ENCODE measurements at regions not wholly inside any gene's neighbourhood (a gene's known extent, or its start where the extent isn't known, plus 50 kb on each side); places are given as distances from the start of the nearest gene placed in this dataset.

GRCh38 chr4:162938738-162939485, 227.8 kb downstream of the NAF1 start:
- no peak overlapping the region for H3K9ac ChIP-seq (ENCODE audit: low read length)
- H2AFZ ChIP-seq (ENCODE audit: low read length), result no peak overlapping the region
- H3K9me2 ChIP-seq (replicated peaks; ENCODE audit: insufficient read depth, low read length), result no peaks in the 10 kb centered on the region
- H4K20me1 ChIP-seq (ENCODE audit: insufficient read depth, low read depth, low read length), result no peaks in the 10 kb centered on the region
- H3K79me2 ChIP-seq (ENCODE audit: low read length), result no peaks in the 10 kb centered on the region
- no peak overlapping the region for H3K4me2 ChIP-seq (ENCODE audit: low read depth, low read length, poor library complexity, severe bottlenecking)
- H3K4me3 ChIP-seq (ENCODE audit: low read length), result no peak overlapping the region
- no peaks in the 10 kb centered on the region for H3K27me3 ChIP-seq (ENCODE audit: low read length)
- no peaks in the 10 kb centered on the region for H3K9me3 ChIP-seq (ENCODE audit: low read length)
- no peaks in the 10 kb centered on the region for H3K36me3 ChIP-seq (ENCODE audit: insufficient read depth, low read length)
- no peak overlapping the region for H3K27ac ChIP-seq (ENCODE audit: low read length)
- no peak for DNase-seq
- no peaks in the 10 kb centered on the region for H3K4me1 ChIP-seq (ENCODE audit: low read length)

GRCh38 chr4:162935214-162935613, 231.5 kb downstream of the NAF1 start:
- no peaks in the 10 kb centered on the region for H3K9me3 ChIP-seq (ENCODE audit: low read length)
- no peaks in the 10 kb centered on the region for H3K79me2 ChIP-seq (ENCODE audit: low read length)
- no peak overlapping the region for H3K4me3 ChIP-seq (ENCODE audit: low read length)
- no peaks in the 10 kb centered on the region for H3K27me3 ChIP-seq (ENCODE audit: low read length)
- H3K9me2 ChIP-seq (replicated peaks; ENCODE audit: insufficient read depth, low read length), result no peaks in the 10 kb centered on the region
- H3K4me1 ChIP-seq (ENCODE audit: low read length), result no peaks in the 10 kb centered on the region
- H4K20me1 ChIP-seq (ENCODE audit: insufficient read depth, low read depth, low read length), result no peaks in the 10 kb centered on the region
- H3K9ac ChIP-seq (ENCODE audit: low read length), result no peak overlapping the region
- H3K36me3 ChIP-seq (ENCODE audit: insufficient read depth, low read length), result no peaks in the 10 kb centered on the region
- no peak for DNase-seq
- no peak overlapping the region for H2AFZ ChIP-seq (ENCODE audit: low read length)
- no peak overlapping the region for H3K27ac ChIP-seq (ENCODE audit: low read length)
- H3K4me2 ChIP-seq (ENCODE audit: low read depth, low read length, poor library complexity, severe bottlenecking), result no peak overlapping the region

DNA sequence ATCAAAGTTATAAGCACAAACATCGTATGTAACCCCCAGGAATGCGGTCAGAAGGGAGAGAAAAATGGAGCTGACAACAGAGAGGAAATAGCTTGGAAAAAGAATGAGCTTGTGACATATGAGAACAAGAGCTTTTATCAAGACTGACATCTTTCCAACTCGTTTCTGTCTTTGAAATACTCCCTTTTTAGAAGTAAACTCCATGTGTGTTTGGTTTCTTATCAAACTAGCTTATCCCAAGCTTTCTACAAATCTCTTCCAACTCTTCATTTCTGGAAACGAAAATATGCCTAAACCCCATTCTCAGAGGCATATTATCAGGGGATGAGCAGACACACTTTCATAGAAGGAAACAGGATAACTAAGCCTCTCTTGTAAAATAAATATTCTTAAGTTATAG, 235.4 kb downstream of the NAF1 start:
- no peaks in the 10 kb centered on the region for H3K27me3 ChIP-seq (ENCODE audit: low read length)
- no peak overlapping the region for H3K4me2 ChIP-seq (ENCODE audit: low read depth, low read length, poor library complexity, severe bottlenecking)
- no peak overlapping the region for H3K4me3 ChIP-seq (ENCODE audit: low read length)
- H3K27ac ChIP-seq (ENCODE audit: low read length), result no peak overlapping the region
- no peaks in the 10 kb centered on the region for H4K20me1 ChIP-seq (ENCODE audit: insufficient read depth, low read depth, low read length)
- H3K4me1 ChIP-seq (ENCODE audit: low read length), result no peaks in the 10 kb centered on the region
- H3K9ac ChIP-seq (ENCODE audit: low read length), result no peak overlapping the region
- H2AFZ ChIP-seq (ENCODE audit: low read length), result no peak overlapping the region
- no peaks in the 10 kb centered on the region for H3K36me3 ChIP-seq (ENCODE audit: insufficient read depth, low read length)
- no peaks in the 10 kb centered on the region for H3K9me3 ChIP-seq (ENCODE audit: low read length)
- no peaks in the 10 kb centered on the region for H3K79me2 ChIP-seq (ENCODE audit: low read length)
- H3K9me2 ChIP-seq (replicated peaks; ENCODE audit: insufficient read depth, low read length), result no peaks in the 10 kb centered on the region
- DNase-seq, result no peak

GRCh38 chr4:162921178-162921785, 245.4 kb downstream of the NAF1 start:
- no peaks in the 10 kb centered on the region for H3K27me3 ChIP-seq (ENCODE audit: low read length)
- no peaks in the 10 kb centered on the region for H3K36me3 ChIP-seq (ENCODE audit: insufficient read depth, low read length)
- no peak overlapping the region for H3K27ac ChIP-seq (ENCODE audit: low read length)
- H3K79me2 ChIP-seq (ENCODE audit: low read length), result no peaks in the 10 kb centered on the region
- no peak overlapping the region for H3K4me2 ChIP-seq (ENCODE audit: low read depth, low read length, poor library complexity, severe bottlenecking)
- no peaks in the 10 kb centered on the region; the same call in 1 of the 2 replicates for H3K9me2 ChIP-seq (replicated peaks; ENCODE audit: insufficient read depth, low read length)
- no peak overlapping the region for H2AFZ ChIP-seq (ENCODE audit: low read length)
- H4K20me1 ChIP-seq (ENCODE audit: insufficient read depth, low read depth, low read length), result no peaks in the 10 kb centered on the region
- peaks cover 5% of the 10 kb centered on the region for H3K9me3 ChIP-seq (ENCODE audit: low read length)
- H3K9ac ChIP-seq (ENCODE audit: low read length), result no peak overlapping the region
- DNase-seq, result no peak
- H3K4me1 ChIP-seq (ENCODE audit: low read length), result no peaks in the 10 kb centered on the region
- no peak overlapping the region for H3K4me3 ChIP-seq (ENCODE audit: low read length)

- H3K4me1 ChIP-seq (ENCODE audit: low read length), result no peaks in the 10 kb centered on the region
- H3K27ac ChIP-seq (ENCODE audit: low read length), result no peak overlapping the region
- no peaks in the 10 kb centered on the region for H3K27me3 ChIP-seq (ENCODE audit: low read length)
- no peaks in the 10 kb centered on the region for H4K20me1 ChIP-seq (ENCODE audit: insufficient read depth, low read depth, low read length)
- H3K9me3 ChIP-seq (ENCODE audit: low read length), result peaks cover 10% of the 10 kb centered on the region
- no peak for DNase-seq
- no peaks in the 10 kb centered on the region for H3K79me2 ChIP-seq (ENCODE audit: low read length)
- no peak overlapping the region for H3K4me2 ChIP-seq (ENCODE audit: low read depth, low read length, poor library complexity, severe bottlenecking)
- H2AFZ ChIP-seq (ENCODE audit: low read length), result no peak overlapping the region
- H3K4me3 ChIP-seq (ENCODE audit: low read length), result no peak overlapping the region
- H3K9me2 ChIP-seq (replicated peaks; ENCODE audit: insufficient read depth, low read length), result no peaks in the 10 kb centered on the region; the same call in 1 of the 2 replicates
- H3K9ac ChIP-seq (ENCODE audit: low read length), result no peak overlapping the region
- H3K36me3 ChIP-seq (ENCODE audit: insufficient read depth, low read length), result no peaks in the 10 kb centered on the region
These were observed 246.0 kb downstream of the NAF1 start for GRCh38 chr4:162920649-162921048.

- no peak overlapping the region for H3K4me2 ChIP-seq (ENCODE audit: low read depth, low read length, poor library complexity, severe bottlenecking)
- H3K36me3 ChIP-seq (ENCODE audit: insufficient read depth, low read length), result no peaks in the 10 kb centered on the region
- H3K9me3 ChIP-seq (ENCODE audit: low read length), result peaks cover 10% of the 10 kb centered on the region
- no peaks in the 10 kb centered on the region for H3K79me2 ChIP-seq (ENCODE audit: low read length)
- no peak overlapping the region for H3K4me3 ChIP-seq (ENCODE audit: low read length)
- no peak overlapping the region for H3K27ac ChIP-seq (ENCODE audit: low read length)
- H2AFZ ChIP-seq (ENCODE audit: low read length), result no peak overlapping the region
- H3K4me1 ChIP-seq (ENCODE audit: low read length), result no peaks in the 10 kb centered on the region
- no peaks in the 10 kb centered on the region; the same call in 1 of the 2 replicates for H3K9me2 ChIP-seq (replicated peaks; ENCODE audit: insufficient read depth, low read length)
- H3K27me3 ChIP-seq (ENCODE audit: low read length), result no peaks in the 10 kb centered on the region
- no peak for DNase-seq
- no peak overlapping the region for H3K9ac ChIP-seq (ENCODE audit: low read length)
- H4K20me1 ChIP-seq (ENCODE audit: insufficient read depth, low read depth, low read length), result no peaks in the 10 kb centered on the region
These were observed 254.2 kb downstream of the NAF1 start for GRCh38 chr4:162912482-162912881.

DNA sequence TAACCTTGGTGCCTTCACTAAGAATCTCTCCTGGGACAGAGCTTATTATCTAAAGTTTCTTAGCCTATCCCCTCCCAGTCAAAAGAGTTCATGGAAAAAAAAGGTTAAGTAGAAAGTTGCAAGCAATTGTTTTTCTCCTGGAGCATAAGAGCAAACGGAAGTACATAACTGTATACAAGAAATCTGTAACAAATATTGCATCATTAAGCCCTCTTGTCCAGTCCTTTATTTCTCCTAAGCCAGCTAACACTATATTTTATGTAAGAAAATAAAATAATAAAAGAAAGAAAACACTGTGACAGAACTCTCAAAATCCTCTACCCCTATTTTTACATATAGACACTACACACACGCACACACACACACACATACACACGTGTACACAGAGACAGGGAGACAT, 255.3 kb downstream of the NAF1 start:
- Histone ChIP-seq H3K4me1 (ENCODE audit: low read length) (no peaks in the 10 kb centered on the region), H3K27me3 (ENCODE audit: low read length) (no peaks in the 10 kb centered on the region), H4K20me1 (ENCODE audit: insufficient read depth, low read depth, low read length) (no peaks in the 10 kb centered on the region), H3K9me2 (replicated peaks; ENCODE audit: insufficient read depth, low read length) (no peaks in the 10 kb centered on the region; the same call in 1 of the 2 replicates), H3K4me3 (ENCODE audit: low read length) (no peak overlapping the region), H3K36me3 (ENCODE audit: insufficient read depth, low read length) (no peaks in the 10 kb centered on the region), H3K79me2 (ENCODE audit: low read length) (no peaks in the 10 kb centered on the region), H3K9ac (ENCODE audit: low read length) (no peak overlapping the region), H3K9me3 (ENCODE audit: low read length) (peaks cover 5% of the 10 kb centered on the region; the same call in 1 of the 2 replicates), H3K27ac (ENCODE audit: low read length) (no peak overlapping the region), H3K4me2 (ENCODE audit: low read depth, low read length, poor library complexity, severe bottlenecking) (no peak overlapping the region), H2AFZ (ENCODE audit: low read length) (no peak overlapping the region)
- no peak for DNase-seq

DNA sequence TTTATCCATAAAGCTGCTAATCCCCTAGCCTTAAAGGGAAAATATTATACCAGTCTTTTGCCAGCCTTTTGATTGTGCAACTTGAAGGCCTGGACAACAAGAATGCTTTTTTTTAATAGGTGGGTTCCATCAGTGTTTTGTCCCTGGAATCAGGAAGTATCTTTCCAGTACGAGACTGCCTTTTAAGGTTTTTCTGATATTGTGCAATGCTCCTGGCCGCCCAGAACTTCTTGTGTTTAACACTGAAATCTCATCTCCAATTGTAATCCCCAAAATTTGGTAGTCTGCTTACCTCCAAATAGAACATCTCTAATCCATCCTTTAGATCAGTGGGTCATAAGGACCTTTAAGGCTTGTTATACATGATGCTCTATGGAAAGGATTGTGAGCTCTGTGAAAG, 256.7 kb downstream of the NAF1 start:
- Histone ChIP-seq H4K20me1 (ENCODE audit: insufficient read depth, low read depth, low read length) (no peaks in the 10 kb centered on the region), H3K4me3 (ENCODE audit: low read length) (no peak overlapping the region), H3K9me3 (ENCODE audit: low read length) (no peaks in the 10 kb centered on the region), H3K4me2 (ENCODE audit: low read depth, low read length, poor library complexity, severe bottlenecking) (no peak overlapping the region), H3K27ac (ENCODE audit: low read length) (no peak overlapping the region), H3K9me2 (replicated peaks; ENCODE audit: insufficient read depth, low read length) (no peaks in the 10 kb centered on the region), H2AFZ (ENCODE audit: low read length) (no peak overlapping the region), H3K36me3 (ENCODE audit: insufficient read depth, low read length) (no peaks in the 10 kb centered on the region), H3K79me2 (ENCODE audit: low read length) (no peaks in the 10 kb centered on the region), H3K27me3 (ENCODE audit: low read length) (no peaks in the 10 kb centered on the region), H3K4me1 (ENCODE audit: low read length) (no peaks in the 10 kb centered on the region), H3K9ac (ENCODE audit: low read length) (no peak overlapping the region)
- no peak for DNase-seq
